ENCODE measurements at regions not wholly inside any gene's neighbourhood (a gene's known extent, or its start where the extent isn't known, plus 50 kb on each side); places are given as distances from the start of the nearest gene placed in this dataset.

- TF ChIP-seq, protein P1, sequence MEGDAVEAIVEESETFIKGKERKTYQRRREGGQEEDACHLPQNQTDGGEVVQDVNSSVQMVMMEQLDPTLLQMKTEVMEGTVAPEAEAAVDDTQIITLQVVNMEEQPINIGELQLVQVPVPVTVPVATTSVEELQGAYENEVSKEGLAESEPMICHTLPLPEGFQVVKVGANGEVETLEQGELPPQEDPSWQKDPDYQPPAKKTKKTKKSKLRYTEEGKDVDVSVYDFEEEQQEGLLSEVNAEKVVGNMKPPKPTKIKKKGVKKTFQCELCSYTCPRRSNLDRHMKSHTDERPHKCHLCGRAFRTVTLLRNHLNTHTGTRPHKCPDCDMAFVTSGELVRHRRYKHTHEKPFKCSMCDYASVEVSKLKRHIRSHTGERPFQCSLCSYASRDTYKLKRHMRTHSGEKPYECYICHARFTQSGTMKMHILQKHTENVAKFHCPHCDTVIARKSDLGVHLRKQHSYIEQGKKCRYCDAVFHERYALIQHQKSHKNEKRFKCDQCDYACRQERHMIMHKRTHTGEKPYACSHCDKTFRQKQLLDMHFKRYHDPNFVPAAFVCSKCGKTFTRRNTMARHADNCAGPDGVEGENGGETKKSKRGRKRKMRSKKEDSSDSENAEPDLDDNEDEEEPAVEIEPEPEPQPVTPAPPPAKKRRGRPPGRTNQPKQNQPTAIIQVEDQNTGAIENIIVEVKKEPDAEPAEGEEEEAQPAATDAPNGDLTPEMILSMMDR (conservative IDR thresholded peaks at IDR 0.05 in 1 of 2, IDR thresholded peaks at IDR 0.05 in 1 of 2; ENCODE audit: low read depth in 1 of 2, low read length in 2 of 2): no peak
- TF ChIP-seq EZH2 (IDR thresholded peaks at IDR 0.05; ENCODE audit: low read length, missing control alignments): no peak
Observed at GRCh38 chr18:49709347-49709690, 104.0 kb downstream of the ACAA2 start.
